PC-3 (cell line): ENCODE measurements at regions not wholly inside any gene's neighbourhood (a gene's known extent, or its start where the extent isn't known, plus 50 kb on each side); places are given as distances from the start of the nearest gene placed in this dataset.

Source experiments
- ATAC-seq: fragments of 200-7000 bp; cut with Tn5 transposase; 2 replicates; pipeline ENCODE4 v1.9.1; 2020; ENCODE audit warnings: mild to moderate bottlenecking, moderate library complexity
- BruUV-seq: library from RNA; stranded (reverse); fragments of 400-500 nt; replicated peaks from 2 replicates; lab custom pipeline; 2021; lab: Mats Ljungman, UMichigan
- CTCF ChIA-PET: fragments of 300-600 bp; sonication (Branson Sonifier 250); formaldehyde crosslinking; loops from one replicate; lab custom pipeline; 2022; ENCODE audit warnings: antibody characterized with exemption; lab: Charles Lee
- POLR2A ChIA-PET: fragments of 300-600 bp; sonication (Branson Sonifier 250); formaldehyde crosslinking; loops from one replicate; lab custom pipeline; 2022; ENCODE audit warnings: antibody characterized with exemption; ENCODE audit not compliant: unreplicated experiment; lab: Charles Lee
- DNase-seq: peaks from one replicate; pipeline ENCODE4 v3.0.0-alpha.2; 2015
- H2AFZ ChIP-seq: fragments of 300-600 bp; sonication (generic); 2 replicates; pipeline ENCODE4 v1.6.0; 2016; ENCODE audit warnings: antibody characterized with exemption, low read length
- H3F3A ChIP-seq: fragments of 300-600 bp; sonication (generic); one replicate; pipeline ENCODE4 v1.6.0; 2017; ENCODE audit warnings: antibody characterized with exemption, low read length, control low read depth, mild to moderate bottlenecking; ENCODE audit not compliant: unreplicated experiment
- H3K27ac ChIP-seq: fragments of 300-600 bp; sonication (generic); 2 replicates; pipeline ENCODE4 v1.5.1; 2016; ENCODE audit warnings: mild to moderate bottlenecking, low read length
- H3K27me3 ChIP-seq: fragments of 300-600 bp; sonication (generic); 2 replicates; pipeline ENCODE4 v1.6.1; 2016; ENCODE audit warnings: low read length, mixed read lengths
- H3K36me3 ChIP-seq: fragments of 300-600 bp; sonication (generic); 2 replicates; pipeline ENCODE4 v1.6.1; 2016; ENCODE audit warnings: low read depth, mixed run types, low read length, mixed read lengths
- H3K4me1 ChIP-seq: fragments of 300-600 bp; sonication (generic); 2 replicates; pipeline ENCODE4 v1.5.1; 2016; ENCODE audit warnings: low read length; ENCODE audit not compliant: insufficient read depth
- H3K4me2 ChIP-seq: fragments of 300-600 bp; sonication (generic); 2 replicates; pipeline ENCODE4 v1.6.0; 2016; ENCODE audit warnings: low read length
- H3K4me3 ChIP-seq: fragments of 300-600 bp; sonication (generic); 2 replicates; pipeline ENCODE4 v1.5.1; 2016; ENCODE audit warnings: mild to moderate bottlenecking, low read length, mixed read lengths
- H3K79me2 ChIP-seq: fragments of 300-600 bp; sonication (generic); 2 replicates; pipeline ENCODE4 v1.6.1; 2017; ENCODE audit warnings: low read length, mixed read lengths
- H3K9ac ChIP-seq: fragments of 300-600 bp; sonication (generic); 2 replicates; pipeline ENCODE4 v1.6.0; 2016; ENCODE audit warnings: mild to moderate bottlenecking, low read length
- H3K9me2 ChIP-seq: fragments of 300-600 bp; sonication (generic); replicated peaks from 2 replicates; pipeline ENCODE4 v1.6.1; 2016; ENCODE audit warnings: mixed run types, low read length, mixed read lengths
- H3K9me3 ChIP-seq: fragments of 300-600 bp; sonication (generic); 2 replicates; pipeline ENCODE4 v1.6.1; 2016; ENCODE audit warnings: low read length, mixed read lengths
- H4K20me1 ChIP-seq: fragments of 300-600 bp; sonication (generic); 2 replicates; pipeline ENCODE4 v1.6.1; 2016; ENCODE audit warnings: low read length, mixed read lengths
- CTCF ChIP-seq: fragments of 300-600 bp; sonication (generic); conservative IDR thresholded peaks from 2 replicates; pipeline ENCODE4 v1.5.1; 2017; ENCODE audit warnings: antibody characterized with exemption, low read depth, mild to moderate bottlenecking, low read length
- EZH2 ChIP-seq: fragments of 300-600 bp; sonication (generic); IDR thresholded peaks from one replicate; pipeline ENCODE4 v1.6.1; 2017; ENCODE audit warnings: antibody characterized with exemption, mild to moderate bottlenecking, low read length; ENCODE audit not compliant: unreplicated experiment
- EZH2phosphoT487 ChIP-seq: fragments of 300-600 bp; sonication (generic); IDR thresholded peaks from 2 replicates; pipeline ENCODE4 v1.6.1; 2018; ENCODE audit warnings: mild to moderate bottlenecking, antibody characterized with exemption, low read length, borderline replicate concordance
- intact Hi-C: fragments of 100-400 bp; cut with micrococcal nuclease; formaldehyde crosslinking; loops from 2 replicates; pipeline ENCODE4 v1.9.0; 2023

- Histone ChIP-seq H3K9ac (no peak overlapping the region), H3F3A (no peaks in the 10 kb centered on the region), H3K9me3 (no peaks in the 10 kb centered on the region), H3K4me1 (no peaks in the 10 kb centered on the region), H4K20me1 (no peaks in the 10 kb centered on the region), H2AFZ (no peak overlapping the region), H3K79me2 (no peaks in the 10 kb centered on the region), H3K4me2 (no peak overlapping the region), H3K36me3 (no peaks in the 10 kb centered on the region), H3K27ac (no peak overlapping the region), H3K27me3 (no peaks in the 10 kb centered on the region), H3K9me2 (no peaks in the 10 kb centered on the region), H3K4me3 (no peak overlapping the region)
- DNase-seq (no peak), ATAC-seq (no peak)
- TF ChIP-seq EZH2phosphoT487 (no peak), EZH2 (no peak)
- BruUV-seq, result no TSS peak
- intact Hi-C loops, result no loop called here
- POLR2A ChIA-PET, result no interaction called here
- CTCF ChIA-PET, result no interaction called here
Observed at GRCh38 chr13:46498650-46499049, 54.3 kb upstream of the LRCH1 start.

GRCh38 chr13:46496086-46496485, 56.9 kb upstream of the LRCH1 start:
- BruUV-seq, result no TSS peak
- CTCF ChIA-PET, result no interaction called here

GRCh38 chr13:46495651-46496050, 57.3 kb upstream of the LRCH1 start:
- TF ChIP-seq CTCF (no peak), EZH2 (no peak), EZH2phosphoT487 (no peak)
- DNase-seq, result no peak
- Histone ChIP-seq H4K20me1 (no peaks in the 10 kb centered on the region), H3K27ac (no peak overlapping the region), H3K9me3 (no peaks in the 10 kb centered on the region), H2AFZ (no peak overlapping the region), H3K36me3 (no peaks in the 10 kb centered on the region), H3K4me3 (no peak overlapping the region), H3K4me1 (no peaks in the 10 kb centered on the region), H3K9me2 (no peaks in the 10 kb centered on the region), H3K79me2 (no peaks in the 10 kb centered on the region), H3K4me2 (no peak overlapping the region), H3F3A (no peaks in the 10 kb centered on the region), H3K9ac (no peak overlapping the region), H3K27me3 (no peaks in the 10 kb centered on the region)
- intact Hi-C loops, result no loop called here
- no TSS peak for BruUV-seq
- ChIA-PET CTCF (no interaction called here), POLR2A (no interaction called here)
- no peak for ATAC-seq

More at GRCh38 chr13:46496086-46496485, 56.9 kb upstream of the LRCH1 start:
- H3K4me2 ChIP-seq, result no peak overlapping the region
- H3K4me3 ChIP-seq, result no peak overlapping the region
- H3K4me1 ChIP-seq, result no peaks in the 10 kb centered on the region
- intact Hi-C loops, result no loop called here
- no peaks in the 10 kb centered on the region for H3K9me2 ChIP-seq
- no peaks in the 10 kb centered on the region for H3F3A ChIP-seq
- no peak for TF ChIP-seq CTCF
- H2AFZ ChIP-seq, result no peak overlapping the region
- no peaks in the 10 kb centered on the region for H3K79me2 ChIP-seq
- H3K27ac ChIP-seq, result no peak overlapping the region
- H3K9me3 ChIP-seq, result no peaks in the 10 kb centered on the region
- H3K9ac ChIP-seq, result no peak overlapping the region
- no peaks in the 10 kb centered on the region for H3K36me3 ChIP-seq
- ATAC-seq (no peak), DNase-seq (no peak)
- H3K27me3 ChIP-seq, result no peaks in the 10 kb centered on the region
- POLR2A ChIA-PET, result no interaction called here
- no peaks in the 10 kb centered on the region for H4K20me1 ChIP-seq
